ENCODE measurements at regions not wholly inside any gene's neighbourhood (a gene's known extent, or its start where the extent isn't known, plus 50 kb on each side); places are given as distances from the start of the nearest gene placed in this dataset.
"Not testable (repeated sequence)": the region's sequence is repeated elsewhere in the genome, so short reads cannot be mapped to it uniquely, and the experiment has no call there.

GRCh38 chr5:131005963-131006684 lies 158.9 kb downstream of the HINT1 start:
- peak; percentile 34 for DNase-seq

- no peak for DNase-seq
These were observed 163.5 kb downstream of the HINT1 start for GRCh38 chr5:131001507-131001906.

GRCh38 chr5:131000289-131000688 lies 164.8 kb downstream of the HINT1 start:
- DNase-seq, result no peak

- DNase-seq, result not testable (repeated sequence)
These were observed 168.3 kb downstream of the HINT1 start for GRCh38 chr5:130996720-130997119.

- no peak for DNase-seq
These were observed 169.2 kb downstream of the HINT1 start for GRCh38 chr5:130995851-130996250.

GRCh38 chr5:130995254-130995515 lies 169.9 kb downstream of the HINT1 start:
- DNase-seq, result no peak

GRCh38 chr5:130994496-130995253 lies 170.4 kb downstream of the HINT1 start:
- DNase-seq, result no peak

- DNase-seq, result peak; percentile 46
These were observed 172.4 kb downstream of the HINT1 start for GRCh38 chr5:130992621-130993020.

- DNase-seq, result peak; percentile 96
These were observed 173.0 kb downstream of the HINT1 start for GRCh38 chr5:130992095-130992494.

GRCh38 chr5:130985776-130986175 lies 179.3 kb downstream of the HINT1 start:
- DNase-seq, result no peak

- DNase-seq, result no peak
These were observed 183.4 kb downstream of the HINT1 start for GRCh38 chr5:130981663-130982062.

- peak; percentile 69 for DNase-seq
These were observed 186.6 kb downstream of the HINT1 start for GRCh38 chr5:130978475-130978874.

- no peak for DNase-seq
These were observed 188.6 kb downstream of the HINT1 start for GRCh38 chr5:130976493-130976892.

GRCh38 chr5:130975847-130976246 lies 189.2 kb downstream of the HINT1 start:
- no peak for DNase-seq

- no peak for DNase-seq
These were observed 189.8 kb downstream of the HINT1 start for GRCh38 chr5:130975299-130975698.

- no peak for DNase-seq
These were observed 190.9 kb downstream of the HINT1 start for GRCh38 chr5:130974021-130974683.

GRCh38 chr5:130966990-130967525 lies 198.0 kb downstream of the HINT1 start:
- no peak for DNase-seq

GRCh38 chr5:130965920-130966319 lies 199.1 kb downstream of the HINT1 start:
- DNase-seq, result no peak

- no peak for DNase-seq
These were observed 199.7 kb downstream of the HINT1 start for GRCh38 chr5:130965360-130965759.

- peak; percentile 55 for DNase-seq
These were observed 200.5 kb downstream of the HINT1 start for GRCh38 chr5:130964231-130965202.

- peak; percentile 45 for DNase-seq
These were observed 201.3 kb downstream of the HINT1 start for GRCh38 chr5:130963798-130964197.

GRCh38 chr5:130957151-130957550 lies 207.9 kb downstream of the HINT1 start:
- DNase-seq, result no peak

Measured in fibroblast of skin of abdomen (primary cell).